ENCODE measurements at regions not wholly inside any gene's neighbourhood (a gene's known extent, or its start where the extent isn't known, plus 50 kb on each side); places are given as distances from the start of the nearest gene placed in this dataset.

DNA sequence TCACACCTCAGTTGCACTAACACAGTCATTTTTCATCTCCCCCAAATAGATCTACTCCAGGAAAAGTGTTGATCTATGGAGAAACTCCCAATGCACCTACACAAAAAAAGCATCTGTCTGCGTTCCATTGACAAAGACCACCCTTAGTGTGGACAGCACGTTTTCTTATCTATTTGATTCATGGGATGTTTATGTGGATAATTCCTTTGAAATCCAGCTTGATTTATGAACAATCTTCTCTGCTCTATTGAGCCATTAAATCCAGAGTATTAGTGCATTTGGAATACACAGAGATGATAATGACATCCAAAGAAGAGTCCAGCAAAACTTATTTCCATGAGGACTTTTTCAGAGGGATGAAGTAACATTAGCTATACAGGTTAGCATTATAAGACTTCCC is 1221.9 kb upstream of the NXPH2 start:
- DNase-seq (ENCODE audit: low spot score): no peak
- Histone ChIP-seq H3K4me1 (ENCODE audit: control insufficient read depth in 4 of 4, insufficient read depth in 4 of 4, low read length in 3 of 4) (no peaks in the 10 kb centered on the region), H3K27me3 (ENCODE audit: control insufficient read depth in 4 of 4, insufficient read depth in 4 of 4, low read length in 3 of 4) (no peaks in the 10 kb centered on the region), H3K4me3 (ENCODE audit: low read depth in 1 of 3, low read length in 3 of 3) (no peak overlapping the region), H3K36me3 (ENCODE audit: control insufficient read depth in 4 of 4, insufficient read depth in 3 of 4, low read depth in 1 of 4, low read length in 3 of 4) (no peaks in the 10 kb centered on the region), H3K9ac (ENCODE audit: low read depth in 1 of 2, low read length in 2 of 2) (no peak overlapping the region), H3K9me3 (ENCODE audit: control insufficient read depth in 4 of 4, low read length in 3 of 4) (no peaks in the 10 kb centered on the region), H3K27ac (ENCODE audit: low read depth in 1 of 2, low read length in 2 of 2) (no peak overlapping the region)
- 42% methylated on average over 2 of the region's 2 CpGs for WGBS
- TF ChIP-seq, protein P1, sequence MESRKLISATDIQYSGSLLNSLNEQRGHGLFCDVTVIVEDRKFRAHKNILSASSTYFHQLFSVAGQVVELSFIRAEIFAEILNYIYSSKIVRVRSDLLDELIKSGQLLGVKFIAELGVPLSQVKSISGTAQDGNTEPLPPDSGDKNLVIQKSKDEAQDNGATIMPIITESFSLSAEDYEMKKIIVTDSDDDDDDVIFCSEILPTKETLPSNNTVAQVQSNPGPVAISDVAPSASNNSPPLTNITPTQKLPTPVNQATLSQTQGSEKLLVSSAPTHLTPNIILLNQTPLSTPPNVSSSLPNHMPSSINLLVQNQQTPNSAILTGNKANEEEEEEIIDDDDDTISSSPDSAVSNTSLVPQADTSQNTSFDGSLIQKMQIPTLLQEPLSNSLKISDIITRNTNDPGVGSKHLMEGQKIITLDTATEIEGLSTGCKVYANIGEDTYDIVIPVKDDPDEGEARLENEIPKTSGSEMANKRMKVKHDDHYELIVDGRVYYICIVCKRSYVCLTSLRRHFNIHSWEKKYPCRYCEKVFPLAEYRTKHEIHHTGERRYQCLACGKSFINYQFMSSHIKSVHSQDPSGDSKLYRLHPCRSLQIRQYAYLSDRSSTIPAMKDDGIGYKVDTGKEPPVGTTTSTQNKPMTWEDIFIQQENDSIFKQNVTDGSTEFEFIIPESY (IDR thresholded peaks at IDR 0.05): no peak
- TF ChIP-seq, protein P2, sequence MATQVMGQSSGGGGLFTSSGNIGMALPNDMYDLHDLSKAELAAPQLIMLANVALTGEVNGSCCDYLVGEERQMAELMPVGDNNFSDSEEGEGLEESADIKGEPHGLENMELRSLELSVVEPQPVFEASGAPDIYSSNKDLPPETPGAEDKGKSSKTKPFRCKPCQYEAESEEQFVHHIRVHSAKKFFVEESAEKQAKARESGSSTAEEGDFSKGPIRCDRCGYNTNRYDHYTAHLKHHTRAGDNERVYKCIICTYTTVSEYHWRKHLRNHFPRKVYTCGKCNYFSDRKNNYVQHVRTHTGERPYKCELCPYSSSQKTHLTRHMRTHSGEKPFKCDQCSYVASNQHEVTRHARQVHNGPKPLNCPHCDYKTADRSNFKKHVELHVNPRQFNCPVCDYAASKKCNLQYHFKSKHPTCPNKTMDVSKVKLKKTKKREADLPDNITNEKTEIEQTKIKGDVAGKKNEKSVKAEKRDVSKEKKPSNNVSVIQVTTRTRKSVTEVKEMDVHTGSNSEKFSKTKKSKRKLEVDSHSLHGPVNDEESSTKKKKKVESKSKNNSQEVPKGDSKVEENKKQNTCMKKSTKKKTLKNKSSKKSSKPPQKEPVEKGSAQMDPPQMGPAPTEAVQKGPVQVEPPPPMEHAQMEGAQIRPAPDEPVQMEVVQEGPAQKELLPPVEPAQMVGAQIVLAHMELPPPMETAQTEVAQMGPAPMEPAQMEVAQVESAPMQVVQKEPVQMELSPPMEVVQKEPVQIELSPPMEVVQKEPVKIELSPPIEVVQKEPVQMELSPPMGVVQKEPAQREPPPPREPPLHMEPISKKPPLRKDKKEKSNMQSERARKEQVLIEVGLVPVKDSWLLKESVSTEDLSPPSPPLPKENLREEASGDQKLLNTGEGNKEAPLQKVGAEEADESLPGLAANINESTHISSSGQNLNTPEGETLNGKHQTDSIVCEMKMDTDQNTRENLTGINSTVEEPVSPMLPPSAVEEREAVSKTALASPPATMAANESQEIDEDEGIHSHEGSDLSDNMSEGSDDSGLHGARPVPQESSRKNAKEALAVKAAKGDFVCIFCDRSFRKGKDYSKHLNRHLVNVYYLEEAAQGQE (IDR thresholded peaks at IDR 0.05): no peak
- TF ChIP-seq RXRA (IDR thresholded peaks at IDR 0.05): no peak
- no peak for TF ChIP-seq HNF4A (conservative IDR thresholded peaks at IDR 0.05)
- no peak for TF ChIP-seq EGR1 (IDR thresholded peaks at IDR 0.05; ENCODE audit: low read depth in 2 of 2)
- no peak for TF ChIP-seq YY1 (IDR thresholded peaks at IDR 0.05)
- TF ChIP-seq, protein P3, sequence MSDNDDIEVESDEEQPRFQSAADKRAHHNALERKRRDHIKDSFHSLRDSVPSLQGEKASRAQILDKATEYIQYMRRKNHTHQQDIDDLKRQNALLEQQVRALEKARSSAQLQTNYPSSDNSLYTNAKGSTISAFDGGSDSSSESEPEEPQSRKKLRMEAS (IDR thresholded peaks at IDR 0.05): no peak
- TF ChIP-seq FOXA2 (IDR thresholded peaks at IDR 0.05): no peak
- TF ChIP-seq, protein P4, sequence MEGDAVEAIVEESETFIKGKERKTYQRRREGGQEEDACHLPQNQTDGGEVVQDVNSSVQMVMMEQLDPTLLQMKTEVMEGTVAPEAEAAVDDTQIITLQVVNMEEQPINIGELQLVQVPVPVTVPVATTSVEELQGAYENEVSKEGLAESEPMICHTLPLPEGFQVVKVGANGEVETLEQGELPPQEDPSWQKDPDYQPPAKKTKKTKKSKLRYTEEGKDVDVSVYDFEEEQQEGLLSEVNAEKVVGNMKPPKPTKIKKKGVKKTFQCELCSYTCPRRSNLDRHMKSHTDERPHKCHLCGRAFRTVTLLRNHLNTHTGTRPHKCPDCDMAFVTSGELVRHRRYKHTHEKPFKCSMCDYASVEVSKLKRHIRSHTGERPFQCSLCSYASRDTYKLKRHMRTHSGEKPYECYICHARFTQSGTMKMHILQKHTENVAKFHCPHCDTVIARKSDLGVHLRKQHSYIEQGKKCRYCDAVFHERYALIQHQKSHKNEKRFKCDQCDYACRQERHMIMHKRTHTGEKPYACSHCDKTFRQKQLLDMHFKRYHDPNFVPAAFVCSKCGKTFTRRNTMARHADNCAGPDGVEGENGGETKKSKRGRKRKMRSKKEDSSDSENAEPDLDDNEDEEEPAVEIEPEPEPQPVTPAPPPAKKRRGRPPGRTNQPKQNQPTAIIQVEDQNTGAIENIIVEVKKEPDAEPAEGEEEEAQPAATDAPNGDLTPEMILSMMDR (IDR thresholded peaks at IDR 0.05; ENCODE audit: low read depth, low read length, missing input control): no peak
- TF ChIP-seq SP1 (IDR thresholded peaks at IDR 0.05): no peak

DNA sequence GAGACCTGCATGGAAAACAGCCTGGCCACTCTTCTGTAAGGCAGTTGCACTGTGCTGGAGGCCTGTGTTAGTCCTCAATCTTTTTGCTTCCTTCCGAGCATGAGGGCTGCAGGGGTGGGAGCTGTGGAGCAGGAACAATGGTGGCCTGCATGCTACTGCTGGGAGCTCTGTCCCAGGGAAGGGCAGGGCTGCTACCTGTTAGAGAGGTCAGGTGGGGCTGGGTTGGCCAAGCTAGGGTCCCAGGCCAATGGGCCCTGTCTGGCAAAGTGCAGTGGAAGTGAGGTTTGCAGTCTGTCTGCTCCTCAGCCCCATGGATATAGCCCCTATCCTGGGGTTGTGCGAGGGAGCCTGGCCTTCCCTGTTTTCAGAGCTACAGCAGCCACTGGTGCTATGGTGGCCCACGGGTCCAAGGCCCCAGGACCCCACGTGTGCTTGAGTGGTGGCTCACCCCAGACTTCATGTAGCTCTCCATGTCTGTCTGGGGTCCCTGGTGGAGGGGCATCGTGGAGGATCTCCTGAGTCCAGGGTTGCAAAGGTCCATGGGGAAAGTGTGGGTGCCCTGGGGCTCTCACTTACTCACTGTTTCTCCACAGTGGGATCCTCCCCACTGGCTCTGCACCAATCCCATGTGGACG is 1212.6 kb upstream of the NXPH2 start:
- TF ChIP-seq TAF1 (conservative IDR thresholded peaks at IDR 0.05) (no peak), HNF4A (conservative IDR thresholded peaks at IDR 0.05) (no peak), EGR1 (IDR thresholded peaks at IDR 0.05; ENCODE audit: low read depth in 2 of 2) (no peak), FOXA1 (IDR thresholded peaks at IDR 0.05) (no peak), GABPA (IDR thresholded peaks at IDR 0.05 in 1 of 2, conservative IDR thresholded peaks at IDR 0.05 in 1 of 2) (no peak)
- TF ChIP-seq, protein P4 (IDR thresholded peaks at IDR 0.05; ENCODE audit: low read depth, low read length, missing input control): no peak
- TF ChIP-seq, protein P2 (IDR thresholded peaks at IDR 0.05): no peak
- Histone ChIP-seq H3K9ac (ENCODE audit: low read depth in 1 of 2, low read length in 2 of 2) (no peak overlapping the region), H3K27me3 (ENCODE audit: control insufficient read depth in 4 of 4, insufficient read depth in 4 of 4, low read length in 3 of 4) (no peaks in the 10 kb centered on the region), H3K36me3 (ENCODE audit: control insufficient read depth in 4 of 4, insufficient read depth in 3 of 4, low read depth in 1 of 4, low read length in 3 of 4) (no peaks in the 10 kb centered on the region), H3K4me1 (ENCODE audit: control insufficient read depth in 4 of 4, insufficient read depth in 4 of 4, low read length in 3 of 4) (no peaks in the 10 kb centered on the region), H3K9me3 (ENCODE audit: control insufficient read depth in 4 of 4, low read length in 3 of 4) (no peaks in the 10 kb centered on the region), H3K4me3 (ENCODE audit: low read depth in 1 of 3, low read length in 3 of 3) (no peak overlapping the region), H3K27ac (ENCODE audit: low read depth in 1 of 2, low read length in 2 of 2) (no peak overlapping the region)
- 83% methylated on average over 6 of the region's 6 CpGs for WGBS
- DNase-seq (ENCODE audit: low spot score): no peak

Measured in liver (tissue), 8 donors.